ENCODE measurements at regions not wholly inside any gene's neighbourhood (a gene's known extent, or its start where the extent isn't known, plus 50 kb on each side); places are given as distances from the start of the nearest gene placed in this dataset.
"Not testable (repeated sequence)": the region's sequence is repeated elsewhere in the genome, so short reads cannot be mapped to it uniquely, and the experiment has no call there.

DNA sequence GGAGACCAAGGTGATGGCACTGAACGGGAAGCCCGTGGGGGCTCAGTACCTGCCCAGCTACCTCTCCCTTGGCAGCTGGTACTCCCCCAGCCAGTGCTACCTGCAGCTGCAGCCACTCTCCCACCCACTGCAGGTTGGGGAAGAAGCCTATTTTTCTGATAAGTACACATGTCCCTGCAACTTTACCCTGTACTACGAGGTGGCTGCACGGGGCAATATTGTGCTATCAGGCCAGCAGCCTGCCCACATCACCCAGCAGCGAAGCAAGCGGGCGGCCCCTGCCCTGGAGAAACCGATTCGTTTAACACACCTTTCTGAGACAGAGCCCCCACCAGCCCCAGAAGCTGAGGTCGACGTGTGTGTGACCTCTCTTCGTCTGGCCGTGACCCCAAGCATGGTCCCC is 1246.2 kb upstream of the PHF14 start:
- TF ChIP-seq POLR2A, EP300 (IDR thresholded peaks at IDR 0.05): not testable (repeated sequence)
- TF ChIP-seq, protein P1, sequence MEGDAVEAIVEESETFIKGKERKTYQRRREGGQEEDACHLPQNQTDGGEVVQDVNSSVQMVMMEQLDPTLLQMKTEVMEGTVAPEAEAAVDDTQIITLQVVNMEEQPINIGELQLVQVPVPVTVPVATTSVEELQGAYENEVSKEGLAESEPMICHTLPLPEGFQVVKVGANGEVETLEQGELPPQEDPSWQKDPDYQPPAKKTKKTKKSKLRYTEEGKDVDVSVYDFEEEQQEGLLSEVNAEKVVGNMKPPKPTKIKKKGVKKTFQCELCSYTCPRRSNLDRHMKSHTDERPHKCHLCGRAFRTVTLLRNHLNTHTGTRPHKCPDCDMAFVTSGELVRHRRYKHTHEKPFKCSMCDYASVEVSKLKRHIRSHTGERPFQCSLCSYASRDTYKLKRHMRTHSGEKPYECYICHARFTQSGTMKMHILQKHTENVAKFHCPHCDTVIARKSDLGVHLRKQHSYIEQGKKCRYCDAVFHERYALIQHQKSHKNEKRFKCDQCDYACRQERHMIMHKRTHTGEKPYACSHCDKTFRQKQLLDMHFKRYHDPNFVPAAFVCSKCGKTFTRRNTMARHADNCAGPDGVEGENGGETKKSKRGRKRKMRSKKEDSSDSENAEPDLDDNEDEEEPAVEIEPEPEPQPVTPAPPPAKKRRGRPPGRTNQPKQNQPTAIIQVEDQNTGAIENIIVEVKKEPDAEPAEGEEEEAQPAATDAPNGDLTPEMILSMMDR (IDR thresholded peaks at IDR 0.05): not testable (repeated sequence)

Data from upper lobe of left lung (tissue), 4 donors.